ENCODE measurements at regions not wholly inside any gene's neighbourhood (a gene's known extent, or its start where the extent isn't known, plus 50 kb on each side); places are given as distances from the start of the nearest gene placed in this dataset.

- Histone ChIP-seq H3K27ac (peak overlapping the region; percentile 27 to 54), H3K4me3 (peak overlapping the region; percentile 5)
- DNase-seq (ENCODE audit: low spot score), result no peak
- TF ChIP-seq CTCF (IDR thresholded peaks at IDR 0.05), result no peak
Measured at GRCh38 chr10:3472287-3473051, 299.9 kb upstream of the PITRM1 start.

GRCh38 chr10:3471927-3472286 lies 299.3 kb upstream of the PITRM1 start:
- no peak for DNase-seq (ENCODE audit: low spot score)
- H3K27ac ChIP-seq, result peak overlapping the region; percentile 27 to 54
- TF ChIP-seq CTCF (IDR thresholded peaks at IDR 0.05), result no peak
- no peak overlapping the region for H3K4me3 ChIP-seq

- Histone ChIP-seq H3K4me3 (no peak overlapping the region), H3K27ac (peak overlapping the region; percentile 27 to 54)
- TF ChIP-seq CTCF (IDR thresholded peaks at IDR 0.05), result no peak
- no peak for DNase-seq (ENCODE audit: low spot score)
Measured at GRCh38 chr10:3471472-3471871, 298.9 kb upstream of the PITRM1 start.

- TF ChIP-seq CTCF (IDR thresholded peaks at IDR 0.05), result no peak
- no peak for DNase-seq (ENCODE audit: low spot score)
- no peak overlapping the region for H3K4me3 ChIP-seq
- H3K27ac ChIP-seq, result peak overlapping the region; percentile 81 to 93
Measured at GRCh38 chr10:3470191-3470590, 297.6 kb upstream of the PITRM1 start.

GRCh38 chr10:3469639-3470020 lies 297.0 kb upstream of the PITRM1 start:
- TF ChIP-seq CTCF (IDR thresholded peaks at IDR 0.05), result no peak
- Histone ChIP-seq H3K27ac (peak overlapping the region; percentile 81 to 93), H3K4me3 (peak overlapping the region; percentile 56)
- DNase-seq (ENCODE audit: low spot score), result no peak

- TF ChIP-seq CTCF (IDR thresholded peaks at IDR 0.05), result no peak
- Histone ChIP-seq H3K4me3 (peak overlapping the region; percentile 56), H3K27ac (peak overlapping the region; percentile 81 to 93)
- peak; percentile 87 for DNase-seq (ENCODE audit: low spot score)
Measured at GRCh38 chr10:3468919-3469638, 296.5 kb upstream of the PITRM1 start.
